IPS DF 6.9 (cell line): ENCODE measurements at regions not wholly inside any gene's neighbourhood (a gene's known extent, or its start where the extent isn't known, plus 50 kb on each side); places are given as distances from the start of the nearest gene placed in this dataset.

ENCODE experiments used
- DNase-seq: peaks from one replicate; pipeline ENCODE4 v3.0.0-alpha.2; 2013; ENCODE audit warnings: low read depth, low spot score
- H3K27ac ChIP-seq: one replicate; pipeline ENCODE4 v1.5.1; 2013; ENCODE audit warnings: low read length, control low read depth
- H3K27me3 ChIP-seq: 2 replicates; pipeline ENCODE4 v1.6.1; 2013; ENCODE audit warnings: mild to moderate bottlenecking, low read length; ENCODE audit not compliant: control insufficient read depth, insufficient read depth
- H3K36me3 ChIP-seq: 2 replicates; pipeline ENCODE4 v1.6.1; 2013; ENCODE audit warnings: low read length; ENCODE audit not compliant: control insufficient read depth, insufficient read depth
- H3K4me1 ChIP-seq: 2 replicates; pipeline ENCODE4 v1.6.1; 2013; ENCODE audit warnings: low read length; ENCODE audit not compliant: control insufficient read depth, insufficient read depth
- H3K4me3 ChIP-seq: 2 replicates; pipeline ENCODE4 v1.5.1; 2013; ENCODE audit warnings: mild to moderate bottlenecking, low read length
- H3K9me3 ChIP-seq: 2 replicates; pipeline ENCODE4 v1.6.1; 2013; ENCODE audit warnings: low read length, inconsistent platforms; ENCODE audit not compliant: control insufficient read depth, insufficient read depth
- WGBS: extraction: QIAGEN DNeasy Blood & Tissue Kit; methylation state at CpG from one replicate; pipeline ENCODE4 v1.1.7; 2013; ENCODE audit warnings: mixed read lengths, missing lambda C conversion rate; ENCODE audit not compliant: insufficient read length, insufficient coverage; 5-methylcytosine and 5-hydroxymethylcytosine counted together

DNA sequence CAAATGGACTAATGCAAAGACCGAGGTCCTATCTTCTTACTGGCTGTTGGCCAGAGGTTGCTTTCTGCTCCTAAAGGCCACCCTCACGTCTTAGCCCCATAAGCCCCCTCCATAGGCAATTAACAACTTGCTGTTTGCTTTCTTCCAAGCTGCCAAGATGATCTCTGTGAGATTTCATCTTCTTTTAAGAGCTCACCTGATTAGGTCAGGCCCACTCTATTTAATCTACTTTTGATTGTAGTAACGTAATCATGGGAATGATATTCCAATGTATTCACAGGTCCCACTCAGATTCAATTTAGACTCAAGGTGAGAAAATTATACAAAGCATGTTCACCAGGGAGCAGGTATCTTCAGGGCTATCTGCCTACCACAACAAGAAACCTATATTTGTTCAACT, 84.4 kb upstream of the RAD23B start:
- Histone ChIP-seq H3K9me3 (no peaks in the 10 kb centered on the region), H3K27ac (no peak overlapping the region), H3K4me3 (no peak overlapping the region), H3K27me3 (no peaks in the 10 kb centered on the region; the same call in 1 of the 2 replicates), H3K36me3 (no peaks in the 10 kb centered on the region), H3K4me1 (no peaks in the 10 kb centered on the region)
- no peak for DNase-seq
- WGBS = no CpG with 5 or more reads among the region's 3 CpGs

DNA sequence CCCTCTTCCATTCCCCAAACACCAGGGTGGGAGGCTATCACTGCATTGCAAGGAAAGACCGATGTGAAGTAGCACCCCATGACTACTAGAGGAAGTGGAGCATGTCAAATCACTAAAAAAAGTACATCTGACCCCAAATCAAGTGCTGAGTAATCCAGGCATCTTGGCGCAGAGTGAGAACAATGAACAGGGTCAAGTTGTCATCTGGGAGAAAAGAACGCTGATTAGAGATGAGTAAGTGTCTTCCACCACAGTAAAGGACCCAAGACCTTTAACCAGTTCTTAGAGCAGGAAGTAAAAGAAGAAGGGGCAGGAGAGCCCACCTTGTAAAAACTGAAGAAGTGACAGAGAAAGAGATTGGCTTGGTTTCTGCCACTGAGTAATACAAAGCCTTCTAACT, 75.0 kb upstream of the RAD23B start:
- Histone ChIP-seq H3K36me3 (no peaks in the 10 kb centered on the region), H3K27me3 (no peaks in the 10 kb centered on the region; the same call in 1 of the 2 replicates), H3K9me3 (no peaks in the 10 kb centered on the region), H3K4me1 (no peaks in the 10 kb centered on the region), H3K27ac (no peak overlapping the region), H3K4me3 (no peak overlapping the region)
- DNase-seq = no peak
- no CpG with 5 or more reads among the region's 3 CpGs for WGBS

DNA sequence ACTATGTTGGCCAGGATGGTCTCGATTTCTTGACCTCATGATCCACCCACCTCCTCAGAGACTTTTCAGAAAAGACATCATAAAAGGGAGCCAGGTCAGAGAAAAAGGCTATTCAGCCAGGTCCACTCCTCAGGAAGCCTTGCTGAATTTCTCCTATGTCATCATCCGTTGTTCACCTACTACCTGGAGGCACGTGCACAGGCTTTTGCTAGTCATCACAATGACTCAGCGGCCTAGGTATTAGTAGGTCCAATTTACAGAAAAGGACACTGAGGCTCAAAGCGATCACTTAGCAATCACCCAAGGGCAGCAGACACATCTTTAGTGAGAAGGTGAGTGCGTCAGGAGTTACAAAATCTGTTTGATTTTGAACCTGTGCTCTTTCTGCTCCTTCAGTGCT, 72.3 kb upstream of the RAD23B start:
- no peak overlapping the region for H3K27ac ChIP-seq
- no peaks in the 10 kb centered on the region for H3K4me1 ChIP-seq
- no peak for DNase-seq
- no peaks in the 10 kb centered on the region for H3K36me3 ChIP-seq
- no CpG with 5 or more reads among the region's 6 CpGs for WGBS
- no peak overlapping the region for H3K4me3 ChIP-seq
- no peaks in the 10 kb centered on the region; the same call in 1 of the 2 replicates for H3K27me3 ChIP-seq
- H3K9me3 ChIP-seq = no peaks in the 10 kb centered on the region

DNA sequence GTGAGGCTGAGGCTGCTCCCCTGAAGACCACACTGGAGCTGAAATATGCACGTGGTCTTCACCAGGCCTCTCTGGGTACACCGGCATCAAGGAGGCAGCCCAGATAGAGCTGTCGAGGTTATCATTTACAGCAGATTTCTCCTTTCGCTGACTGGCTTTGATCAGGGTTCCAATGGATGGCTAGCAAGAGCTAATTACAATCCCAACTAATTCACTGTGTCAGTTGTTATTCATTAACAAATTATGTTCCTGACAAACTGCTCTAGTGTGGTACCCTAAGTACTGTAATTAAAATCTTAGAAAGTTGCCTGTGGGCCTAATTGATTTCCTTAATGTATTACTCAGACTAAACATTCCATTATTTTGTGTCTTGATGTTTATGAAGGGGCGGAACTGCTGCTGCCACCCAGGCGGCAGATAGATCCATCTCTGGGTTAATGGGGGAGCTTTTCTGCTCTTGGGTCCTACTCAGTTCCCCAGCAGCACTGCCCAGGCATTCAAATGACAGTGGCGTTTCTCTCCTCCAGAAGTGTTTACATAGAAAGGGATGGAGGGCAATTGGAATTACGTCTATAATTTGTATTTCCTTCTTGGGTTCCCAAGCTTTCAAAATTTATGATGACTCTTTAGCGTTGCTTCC, 71.7 kb upstream of the RAD23B start:
- H3K4me1 ChIP-seq = no peaks in the 10 kb centered on the region
- H3K27me3 ChIP-seq = no peaks in the 10 kb centered on the region; the same call in 1 of the 2 replicates
- no peak for DNase-seq
- H3K4me3 ChIP-seq = no peak overlapping the region
- no peak overlapping the region for H3K27ac ChIP-seq
- H3K9me3 ChIP-seq = no peaks in the 10 kb centered on the region
- no peaks in the 10 kb centered on the region for H3K36me3 ChIP-seq
- WGBS = no CpG with 5 or more reads among the region's 9 CpGs

DNA sequence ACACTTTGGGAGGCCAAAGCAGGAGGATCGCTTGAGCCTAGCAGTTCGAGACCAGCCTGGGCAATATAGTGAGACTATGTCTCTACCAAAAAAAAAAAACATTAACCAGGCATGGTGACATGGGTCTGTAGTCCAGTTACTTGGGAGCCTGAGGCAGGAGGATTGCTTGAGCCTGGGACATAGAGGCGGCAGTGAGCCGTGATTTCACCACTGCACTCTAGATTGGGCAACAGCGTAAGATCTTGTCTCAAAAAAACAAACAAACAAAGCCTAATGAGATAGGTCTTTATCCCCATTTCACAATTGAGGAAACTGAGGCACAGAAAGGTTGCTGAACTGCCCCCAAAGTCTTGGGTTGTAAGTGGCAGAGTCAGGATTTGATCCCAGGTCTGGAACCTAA, 70.5 kb upstream of the RAD23B start:
- no peak overlapping the region for H3K4me3 ChIP-seq
- no peaks in the 10 kb centered on the region for H3K36me3 ChIP-seq
- H3K9me3 ChIP-seq = no peaks in the 10 kb centered on the region
- no peak overlapping the region for H3K27ac ChIP-seq
- no CpG with 5 or more reads among the region's 5 CpGs for WGBS
- DNase-seq = no peak
- H3K4me1 ChIP-seq = no peaks in the 10 kb centered on the region
- H3K27me3 ChIP-seq = no peaks in the 10 kb centered on the region; the same call in 1 of the 2 replicates

DNA sequence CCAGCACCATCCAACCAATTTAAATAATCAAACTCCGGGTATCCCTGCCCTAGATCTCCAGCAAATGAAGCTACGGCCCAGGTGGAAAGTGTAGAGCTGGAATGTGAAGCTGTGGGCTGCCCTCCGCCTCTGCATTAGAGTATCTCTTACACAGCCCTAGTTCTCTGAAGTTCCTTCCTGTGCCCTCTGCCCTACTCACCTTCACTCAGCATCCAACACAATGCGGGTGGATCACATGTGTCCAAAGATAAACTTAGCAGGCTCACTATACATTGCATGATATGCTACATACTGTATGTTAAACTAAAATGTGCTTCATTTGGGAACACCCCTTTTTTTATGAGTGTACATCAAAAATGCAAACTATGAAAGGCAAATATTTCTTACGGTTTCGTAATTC, 70.0 kb upstream of the RAD23B start:
- no CpG with 5 or more reads among the region's 6 CpGs for WGBS
- Histone ChIP-seq H3K27ac (no peak overlapping the region), H3K4me3 (no peak overlapping the region), H3K36me3 (no peaks in the 10 kb centered on the region), H3K27me3 (no peaks in the 10 kb centered on the region; the same call in 1 of the 2 replicates), H3K4me1 (no peaks in the 10 kb centered on the region), H3K9me3 (no peaks in the 10 kb centered on the region)
- DNase-seq = no peak

DNA sequence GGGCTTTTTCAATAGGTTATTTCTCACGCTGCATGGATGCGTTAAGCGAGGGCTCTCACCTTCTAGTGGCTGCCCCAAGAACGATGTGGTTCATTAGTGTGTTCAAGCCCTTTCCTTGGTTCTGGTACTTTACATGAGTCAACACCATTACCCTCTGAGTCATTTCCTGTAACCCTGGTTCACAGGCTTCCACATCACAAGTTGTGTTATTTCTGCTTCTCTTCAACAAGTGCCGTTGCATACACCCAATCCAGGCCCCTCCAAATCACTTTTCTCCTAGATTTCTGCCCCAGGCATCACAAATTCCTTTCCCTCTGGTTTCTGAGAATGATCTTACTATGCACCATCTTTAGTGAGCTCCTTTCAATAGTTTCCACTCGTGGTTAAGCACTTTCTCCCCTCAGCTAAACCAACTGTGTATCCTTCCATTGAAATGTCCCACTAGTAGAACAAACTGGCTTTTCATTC, 69.5 kb upstream of the RAD23B start:
- Histone ChIP-seq H3K27ac (no peak overlapping the region), H3K4me3 (no peak overlapping the region), H3K9me3 (no peaks in the 10 kb centered on the region), H3K27me3 (no peaks in the 10 kb centered on the region; the same call in 1 of the 2 replicates), H3K4me1 (no peaks in the 10 kb centered on the region), H3K36me3 (no peaks in the 10 kb centered on the region)
- WGBS = no CpG with 5 or more reads among the region's 6 CpGs
- DNase-seq = no peak

DNA sequence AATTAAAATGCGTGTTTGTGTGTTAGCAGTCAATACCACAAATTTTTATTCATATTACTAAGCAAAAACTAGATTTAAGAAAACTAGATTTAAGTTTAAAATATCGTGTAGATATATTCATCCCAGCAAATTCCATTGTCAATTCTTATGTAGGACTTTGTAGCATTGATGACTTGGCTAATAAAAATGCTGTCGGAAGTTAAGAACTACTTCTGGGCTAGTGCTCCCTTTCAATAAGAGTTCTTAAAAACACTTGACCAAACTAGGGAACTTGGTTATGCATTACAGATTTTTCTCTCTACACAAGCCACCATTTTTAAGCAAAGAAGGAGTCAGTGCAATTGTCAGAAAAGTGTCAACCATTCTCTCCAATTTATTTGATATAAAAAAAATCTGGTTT, 68.7 kb upstream of the RAD23B start:
- Histone ChIP-seq H3K36me3 (no peaks in the 10 kb centered on the region), H3K9me3 (no peaks in the 10 kb centered on the region), H3K4me3 (no peak overlapping the region), H3K27ac (no peak overlapping the region), H3K27me3 (no peaks in the 10 kb centered on the region; the same call in 1 of the 2 replicates), H3K4me1 (no peaks in the 10 kb centered on the region)
- no CpG with 5 or more reads among the region's 3 CpGs for WGBS
- DNase-seq = no peak

DNA sequence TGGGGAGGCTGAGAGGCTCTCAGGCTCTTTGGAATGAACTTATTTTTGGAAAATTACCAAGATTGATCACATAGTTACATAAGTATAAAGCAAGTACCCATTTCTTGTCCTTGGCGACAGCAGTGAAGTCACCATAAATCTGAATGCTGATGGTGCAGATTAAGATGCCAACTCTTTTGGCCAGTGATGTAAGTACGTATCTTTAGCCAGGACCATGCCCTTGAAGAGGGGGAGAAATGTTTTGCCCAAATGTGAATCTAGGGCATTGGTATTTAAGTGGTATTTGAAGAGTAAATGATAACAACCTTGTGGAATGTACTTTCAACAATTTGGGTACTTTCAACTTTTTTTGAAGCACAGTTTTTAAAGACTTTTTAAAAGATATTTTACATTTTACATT, 68.2 kb upstream of the RAD23B start:
- H3K36me3 ChIP-seq = no peaks in the 10 kb centered on the region
- H3K4me1 ChIP-seq = no peaks in the 10 kb centered on the region
- DNase-seq = no peak
- no peaks in the 10 kb centered on the region for H3K9me3 ChIP-seq
- H3K4me3 ChIP-seq = no peak overlapping the region
- H3K27ac ChIP-seq = no peak overlapping the region
- no CpG with 5 or more reads among the region's 2 CpGs for WGBS
- no peaks in the 10 kb centered on the region; the same call in 1 of the 2 replicates for H3K27me3 ChIP-seq

DNA sequence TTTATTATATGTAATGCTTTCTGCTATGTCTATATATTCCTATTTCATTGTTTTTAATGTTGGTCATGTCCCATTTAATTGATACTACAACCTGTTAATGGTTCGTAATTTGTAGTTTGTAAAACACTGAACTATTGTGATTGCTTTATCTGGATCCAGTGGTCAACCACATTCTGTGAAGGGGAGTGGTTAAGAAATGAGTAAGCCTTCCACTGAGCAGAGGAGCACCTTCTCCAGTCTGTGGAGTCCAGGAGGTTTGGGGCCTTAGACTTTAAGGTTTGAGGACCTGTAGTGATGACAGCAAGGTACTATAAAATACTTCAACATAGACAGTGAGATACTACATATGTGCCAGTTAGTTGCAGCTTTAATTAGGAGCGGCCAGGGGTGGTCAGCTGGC, 67.7 kb upstream of the RAD23B start:
- Histone ChIP-seq H3K36me3 (no peaks in the 10 kb centered on the region), H3K4me1 (no peaks in the 10 kb centered on the region), H3K4me3 (no peak overlapping the region), H3K27ac (no peak overlapping the region), H3K9me3 (no peaks in the 10 kb centered on the region), H3K27me3 (no peaks in the 10 kb centered on the region; the same call in 1 of the 2 replicates)
- DNase-seq = no peak
- no CpG with 5 or more reads among the region's 2 CpGs for WGBS

DNA sequence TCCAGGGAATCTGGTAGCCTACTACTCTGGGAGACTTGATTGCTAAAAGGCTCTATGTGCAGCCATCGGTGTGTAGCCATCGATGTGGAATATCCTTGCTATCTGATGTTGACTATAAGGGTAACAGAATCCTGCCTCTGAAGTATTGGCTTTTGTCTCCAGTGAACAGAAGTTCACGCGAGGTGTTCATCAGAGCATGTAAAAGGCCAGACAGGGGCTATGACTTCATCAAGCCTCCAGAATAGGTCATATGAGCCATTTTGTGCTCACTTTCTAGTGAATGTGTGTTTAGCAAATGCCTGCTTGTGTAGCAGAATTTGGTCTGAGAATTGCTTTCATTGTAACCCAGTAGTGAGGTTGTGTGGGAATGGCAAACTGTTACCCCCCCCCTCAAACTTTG, 66.8 kb upstream of the RAD23B start:
- no peaks in the 10 kb centered on the region for H3K9me3 ChIP-seq
- no peak overlapping the region for H3K27ac ChIP-seq
- WGBS = no CpG with 5 or more reads among the region's 4 CpGs

More for the DNA sequence above, 66.8 kb upstream of the RAD23B start:
- Histone ChIP-seq H3K27me3 (no peaks in the 10 kb centered on the region; the same call in 1 of the 2 replicates), H3K4me3 (no peak overlapping the region), H3K4me1 (no peaks in the 10 kb centered on the region), H3K36me3 (no peaks in the 10 kb centered on the region)
- no peak for DNase-seq
